Chondrocyte (in vitro differentiated cells): ENCODE measurements at regions not wholly inside any gene's neighbourhood (a gene's known extent, or its start where the extent isn't known, plus 50 kb on each side); places are given as distances from the start of the nearest gene placed in this dataset.

Experiments
- DNase-seq: peaks from one replicate; pipeline ENCODE4 v3.0.0; 2021; ENCODE audit warnings: mixed read lengths, low spot score
- H3K27ac Mint-ChIP-seq: one replicate; pipeline ENCODE4 v1.8.0; 2021; ENCODE audit warnings: mild to moderate bottlenecking, moderate library complexity, mixed read lengths; ENCODE audit not compliant: unreplicated experiment
- H3K27me3 Mint-ChIP-seq: 2 replicates; pipeline ENCODE4 v1.8.0; 2021; ENCODE audit warnings: low read depth, mixed read lengths
- H3K36me3 Mint-ChIP-seq: 2 replicates; pipeline ENCODE4 v1.8.0; 2021; ENCODE audit warnings: low read depth, mixed read lengths
- H3K4me1 Mint-ChIP-seq: 2 replicates; pipeline ENCODE4 v1.8.0; 2021; ENCODE audit warnings: low read depth, mild to moderate bottlenecking, mixed read lengths
- H3K4me3 Mint-ChIP-seq: one replicate; pipeline ENCODE4 v1.8.0; 2021; ENCODE audit warnings: mild to moderate bottlenecking, moderate library complexity, mixed read lengths; ENCODE audit not compliant: unreplicated experiment
- H3K9me3 Mint-ChIP-seq: 2 replicates; pipeline ENCODE4 v1.8.0; 2021; ENCODE audit warnings: low read depth, mixed read lengths
- TF ChIP-seq, protein P1 (sequence below): fragments of 200-600 bp; sonication (generic); IDR thresholded peaks from 2 replicates; pipeline ENCODE4 v1.5.0; 2021; ENCODE audit warnings: antibody characterized with exemption, mild to moderate bottlenecking, moderate library complexity

DNA sequence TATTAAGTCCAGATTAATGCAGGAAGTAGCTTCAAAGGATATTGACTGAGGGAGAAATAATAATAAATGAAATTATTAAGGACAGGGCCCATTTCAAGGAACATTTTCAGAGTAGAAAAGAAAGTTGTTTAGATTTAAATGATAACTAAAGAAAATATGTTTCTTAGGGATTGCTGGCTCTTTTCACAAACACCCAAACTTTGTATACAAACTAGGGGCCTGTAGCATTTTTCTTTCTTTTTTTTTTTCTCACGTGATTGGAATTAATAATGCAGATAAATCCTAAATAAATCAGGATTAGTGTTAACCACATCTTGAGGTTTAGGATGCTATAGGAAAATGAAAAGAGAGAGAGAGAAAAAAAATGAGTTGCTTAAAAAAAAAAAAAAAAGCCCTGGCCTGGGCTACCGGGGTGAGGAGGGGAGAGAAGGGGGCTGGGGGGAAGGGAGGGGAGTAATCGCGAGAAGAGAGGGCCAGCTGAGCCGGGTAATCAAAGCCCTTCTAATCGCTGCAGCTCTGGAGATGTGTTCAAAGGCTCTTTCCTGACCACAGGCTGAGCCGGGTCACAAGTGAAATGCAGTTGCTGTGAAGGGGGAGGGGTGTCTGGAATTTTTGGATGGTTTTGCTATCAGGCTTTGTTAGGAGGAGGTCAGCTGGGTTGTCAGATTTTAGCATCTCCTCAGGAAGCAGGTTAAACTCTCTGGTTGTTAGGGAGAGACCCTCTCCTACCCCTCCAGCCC is 104.6 kb upstream of the ZFHX3 start:
- Mint-ChIP-seq H3K27me3 (no peaks in the 10 kb centered on the region), H3K27ac (no peak overlapping the region), H3K9me3 (no peaks in the 10 kb centered on the region), H3K4me3 (no peak overlapping the region), H3K36me3 (no peaks in the 10 kb centered on the region), H3K4me1 (peaks cover 7% of the 10 kb centered on the region)
- TF ChIP-seq, protein P1, sequence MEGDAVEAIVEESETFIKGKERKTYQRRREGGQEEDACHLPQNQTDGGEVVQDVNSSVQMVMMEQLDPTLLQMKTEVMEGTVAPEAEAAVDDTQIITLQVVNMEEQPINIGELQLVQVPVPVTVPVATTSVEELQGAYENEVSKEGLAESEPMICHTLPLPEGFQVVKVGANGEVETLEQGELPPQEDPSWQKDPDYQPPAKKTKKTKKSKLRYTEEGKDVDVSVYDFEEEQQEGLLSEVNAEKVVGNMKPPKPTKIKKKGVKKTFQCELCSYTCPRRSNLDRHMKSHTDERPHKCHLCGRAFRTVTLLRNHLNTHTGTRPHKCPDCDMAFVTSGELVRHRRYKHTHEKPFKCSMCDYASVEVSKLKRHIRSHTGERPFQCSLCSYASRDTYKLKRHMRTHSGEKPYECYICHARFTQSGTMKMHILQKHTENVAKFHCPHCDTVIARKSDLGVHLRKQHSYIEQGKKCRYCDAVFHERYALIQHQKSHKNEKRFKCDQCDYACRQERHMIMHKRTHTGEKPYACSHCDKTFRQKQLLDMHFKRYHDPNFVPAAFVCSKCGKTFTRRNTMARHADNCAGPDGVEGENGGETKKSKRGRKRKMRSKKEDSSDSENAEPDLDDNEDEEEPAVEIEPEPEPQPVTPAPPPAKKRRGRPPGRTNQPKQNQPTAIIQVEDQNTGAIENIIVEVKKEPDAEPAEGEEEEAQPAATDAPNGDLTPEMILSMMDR: no peak
- no peak for DNase-seq

DNA sequence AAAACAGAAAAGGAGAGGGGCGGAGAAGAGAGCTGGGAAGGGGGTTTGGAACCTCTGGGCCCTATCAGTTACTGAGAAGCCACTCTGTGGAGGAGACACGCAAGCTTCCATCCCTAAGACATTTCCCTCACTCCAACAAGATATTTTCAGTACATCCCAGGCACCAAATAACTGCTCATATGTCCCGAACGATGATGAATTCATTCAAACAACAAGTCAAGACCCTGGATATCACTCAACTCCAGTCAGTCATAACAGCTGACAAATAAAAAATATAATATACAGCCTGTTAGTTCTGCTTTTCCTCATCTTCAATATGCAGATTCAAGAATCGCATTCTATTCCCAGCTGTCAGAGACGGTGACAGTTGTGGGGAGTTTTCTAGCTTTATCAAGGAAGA is 104.0 kb upstream of the ZFHX3 start:
- no peaks in the 10 kb centered on the region for H3K36me3 Mint-ChIP-seq
- no peaks in the 10 kb centered on the region for H3K9me3 Mint-ChIP-seq
- TF ChIP-seq, protein P1: no peak
- peaks cover 7% of the 10 kb centered on the region for H3K4me1 Mint-ChIP-seq
- no peak overlapping the region for H3K27ac Mint-ChIP-seq
- H3K4me3 Mint-ChIP-seq: no peak overlapping the region
- H3K27me3 Mint-ChIP-seq: no peaks in the 10 kb centered on the region
- no peak for DNase-seq

GRCh38 chr16:73151225-73151624 is 103.3 kb upstream of the ZFHX3 start:
- Mint-ChIP-seq H3K27ac (no peak overlapping the region), H3K4me3 (no peak overlapping the region), H3K4me1 (peaks cover 7% of the 10 kb centered on the region), H3K9me3 (no peaks in the 10 kb centered on the region), H3K36me3 (no peaks in the 10 kb centered on the region), H3K27me3 (no peaks in the 10 kb centered on the region)
- no peak for DNase-seq
- TF ChIP-seq, protein P1: no peak

GRCh38 chr16:73150786-73151185 is 102.9 kb upstream of the ZFHX3 start:
- H3K9me3 Mint-ChIP-seq: no peaks in the 10 kb centered on the region
- no peak overlapping the region for H3K27ac Mint-ChIP-seq
- DNase-seq: no peak
- TF ChIP-seq, protein P1: no peak
- no peaks in the 10 kb centered on the region for H3K36me3 Mint-ChIP-seq
- H3K4me3 Mint-ChIP-seq: no peak overlapping the region
- H3K27me3 Mint-ChIP-seq: no peaks in the 10 kb centered on the region
- peaks cover 7% of the 10 kb centered on the region for H3K4me1 Mint-ChIP-seq

DNA sequence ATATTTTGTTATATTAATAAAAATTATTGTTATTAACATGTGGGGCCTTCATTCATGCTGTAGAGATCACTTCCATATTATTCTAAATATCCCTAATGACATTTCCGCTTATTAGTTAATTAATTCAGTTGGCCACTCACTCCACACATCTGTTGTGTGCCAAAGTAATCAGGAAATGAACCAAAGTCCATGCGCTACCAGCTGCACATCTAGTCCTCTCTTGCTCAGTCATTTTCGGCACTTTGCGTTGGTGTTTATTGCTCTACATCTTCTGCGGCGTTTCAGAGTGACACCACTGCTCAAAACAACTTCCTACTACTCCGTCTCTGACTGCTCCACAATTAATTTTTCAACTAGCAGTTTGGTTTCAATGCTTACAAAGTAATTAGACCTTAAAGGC is 101.4 kb upstream of the ZFHX3 start:
- H3K4me1 Mint-ChIP-seq: peaks cover 12% of the 10 kb centered on the region
- H3K9me3 Mint-ChIP-seq: no peaks in the 10 kb centered on the region
- H3K36me3 Mint-ChIP-seq: no peaks in the 10 kb centered on the region
- TF ChIP-seq, protein P1: no peak
- no peaks in the 10 kb centered on the region for H3K27me3 Mint-ChIP-seq
- H3K4me3 Mint-ChIP-seq: no peak overlapping the region
- DNase-seq: no peak
- no peak overlapping the region for H3K27ac Mint-ChIP-seq
